LNCaP clone FGC (cell line): ENCODE measurements at regions not wholly inside any gene's neighbourhood (a gene's known extent, or its start where the extent isn't known, plus 50 kb on each side); places are given as distances from the start of the nearest gene placed in this dataset.

Experiments
- DNase-seq: peaks from one replicate; pipeline ENCODE4 v3.0.0-alpha.2; 2011; ENCODE audit warnings: low read depth
- H3K4me3 ChIP-seq: 2 replicates; pipeline ENCODE4 v1.5.1; 2011; ENCODE audit warnings: mild to moderate bottlenecking, low read depth, low read length, control low read depth
- CTCF ChIP-seq: IDR thresholded peaks from 2 replicates; pipeline ENCODE4 v1.5.1; 2012; ENCODE audit warnings: mild to moderate bottlenecking; ENCODE audit not compliant: control insufficient read depth, insufficient read depth; ENCODE audit errors: extremely low read depth

DNA sequence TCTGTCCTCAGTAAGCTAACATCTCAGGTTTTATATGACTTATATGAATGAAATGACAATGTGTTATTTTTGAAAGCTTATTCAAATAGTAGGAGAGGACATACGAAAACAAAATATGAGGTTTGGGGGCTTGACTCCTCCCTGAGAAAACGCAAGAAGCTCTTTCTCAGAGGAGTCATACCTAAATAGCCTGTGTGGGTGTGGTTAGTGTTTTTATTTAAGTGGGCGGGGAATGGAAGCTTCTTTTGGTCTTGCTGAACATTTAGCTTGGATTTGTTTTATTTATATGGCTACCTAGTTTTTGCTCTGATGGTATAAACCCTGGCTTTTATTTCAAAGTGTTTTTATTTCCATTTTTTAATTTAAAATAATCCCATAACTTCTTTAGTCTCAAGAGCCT lies 72.1 kb upstream of the DSG1 start:
- no peak overlapping the region for H3K4me3 ChIP-seq
- DNase-seq: no peak
- no peak for TF ChIP-seq CTCF

- no peak for DNase-seq
- TF ChIP-seq CTCF: no peak
These were observed 71.5 kb upstream of the DSG1 start for GRCh38 chr18:31246460-31246859.

GRCh38 chr18:31247574-31248199 lies 70.3 kb upstream of the DSG1 start:
- DNase-seq: no peak
- TF ChIP-seq CTCF: no peak
- no peak overlapping the region for H3K4me3 ChIP-seq

More at GRCh38 chr18:31246460-31246859, 71.5 kb upstream of the DSG1 start:
- H3K4me3 ChIP-seq: no peak overlapping the region

DNA sequence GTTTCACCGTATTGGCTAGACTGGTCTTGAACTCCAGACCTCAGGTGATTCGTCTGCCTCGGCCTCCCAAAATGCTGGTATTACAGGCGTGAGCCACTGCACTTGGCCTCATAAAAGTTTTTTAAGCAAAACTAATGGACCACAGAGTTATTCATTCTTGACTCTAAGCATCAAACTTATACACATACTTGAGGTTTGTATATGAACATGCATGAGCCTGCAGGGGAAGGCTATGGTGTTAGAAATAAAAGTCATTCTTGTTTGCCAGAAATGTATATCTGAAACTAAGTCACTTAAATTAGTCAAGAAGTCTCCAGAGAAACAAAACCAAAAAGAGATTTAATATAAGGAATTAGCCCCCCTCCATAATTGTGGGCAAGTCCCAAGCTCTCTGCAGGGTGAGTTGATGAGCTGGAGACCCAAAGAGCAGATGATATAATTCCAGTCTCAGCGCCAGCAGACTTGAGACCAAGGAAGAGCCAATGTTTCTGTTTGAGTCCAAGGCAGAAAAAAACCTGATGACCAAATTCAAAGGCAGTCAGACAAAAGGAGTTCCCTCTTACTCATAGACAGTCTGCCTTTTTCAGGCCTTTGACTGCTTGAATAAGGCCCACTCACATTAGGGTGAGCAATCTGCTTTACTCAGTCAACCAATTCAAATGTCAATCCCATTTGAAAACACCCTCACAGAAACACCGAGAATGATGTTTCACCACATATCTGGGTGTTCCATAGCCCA lies 69.0 kb upstream of the DSG1 start:
- no peak for TF ChIP-seq CTCF
- DNase-seq: no peak
- no peak overlapping the region for H3K4me3 ChIP-seq

DNA sequence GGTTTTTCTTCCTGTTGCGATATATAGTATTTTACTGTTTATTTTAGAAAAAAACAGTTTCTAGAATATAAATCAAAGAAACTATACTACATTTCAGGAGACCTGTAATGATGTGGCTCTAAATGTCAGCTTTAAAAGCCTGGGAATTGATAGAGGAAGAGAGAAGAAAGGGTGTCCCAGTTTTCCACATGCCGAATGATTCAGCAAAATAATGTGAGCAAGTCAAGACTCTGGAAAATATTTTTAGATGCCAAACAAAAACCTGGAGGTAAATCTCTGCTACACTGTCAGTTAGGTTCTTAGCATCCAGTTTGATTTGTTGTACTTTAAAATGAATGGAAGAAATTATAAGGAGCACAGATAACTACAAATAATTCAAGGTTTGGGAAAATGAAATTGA lies 67.1 kb upstream of the DSG1 start:
- TF ChIP-seq CTCF: no peak
- DNase-seq: no peak
- H3K4me3 ChIP-seq: no peak overlapping the region

- no peak for TF ChIP-seq CTCF
- DNase-seq: no peak
These were observed 65.4 kb upstream of the DSG1 start for GRCh38 chr18:31252522-31252921.

DNA sequence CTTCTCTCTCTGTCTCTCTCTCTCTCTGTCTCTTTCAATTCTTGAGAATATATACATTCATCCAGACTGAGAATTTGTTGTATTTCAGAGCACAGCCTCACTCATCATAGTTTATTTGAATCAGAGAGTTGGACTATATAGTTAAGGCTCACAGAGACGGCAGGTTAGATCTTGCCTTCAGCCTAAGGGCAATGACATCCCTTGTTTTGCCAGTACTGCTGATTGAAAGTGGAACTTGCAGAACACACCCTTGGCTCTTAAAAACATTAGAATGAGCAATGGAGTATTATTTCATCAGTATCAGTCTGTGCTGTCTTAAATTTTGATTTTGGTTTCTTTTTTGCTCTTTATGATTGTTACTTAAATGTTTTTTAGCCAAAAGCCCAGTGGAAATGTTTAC lies 62.0 kb upstream of the DSG1 start:
- no peak for DNase-seq
- TF ChIP-seq CTCF: no peak
- H3K4me3 ChIP-seq: no peak overlapping the region

More at GRCh38 chr18:31252522-31252921, 65.4 kb upstream of the DSG1 start:
- no peak overlapping the region for H3K4me3 ChIP-seq
